ENCODE measurements at regions not wholly inside any gene's neighbourhood (a gene's known extent, or its start where the extent isn't known, plus 50 kb on each side); places are given as distances from the start of the nearest gene placed in this dataset.
"Not testable (repeated sequence)": the region's sequence is repeated elsewhere in the genome, so short reads cannot be mapped to it uniquely, and the experiment has no call there.

GRCh38 chr20:54324652-54325285 lies 116.9 kb downstream of the PFDN4 start:
- peak; percentile 33 to 47 for ATAC-seq

- no peak for ATAC-seq
Observed at GRCh38 chr20:54335299-54335698, 127.4 kb downstream of the PFDN4 start.

DNA sequence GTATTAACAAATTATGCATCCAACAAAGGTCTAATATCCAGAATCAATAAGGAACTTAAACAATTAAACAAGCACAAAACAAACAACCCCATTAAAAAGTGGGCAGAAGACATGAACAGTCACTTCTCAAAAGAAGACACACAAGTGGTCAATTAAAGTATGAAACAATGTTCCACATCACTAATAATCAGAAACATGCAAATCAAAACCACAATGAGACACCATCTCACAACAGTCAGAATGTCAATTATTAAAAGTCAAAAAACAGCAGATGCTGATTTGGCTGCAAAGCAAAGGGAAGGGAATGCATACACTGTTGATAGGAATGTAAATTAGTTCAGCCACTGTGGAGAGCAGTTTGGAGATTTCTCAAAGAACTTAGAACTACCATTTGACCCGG lies 129.3 kb downstream of the PFDN4 start:
- no peak for ATAC-seq

- ATAC-seq, result no peak
Observed at GRCh38 chr20:54339093-54339492, 131.2 kb downstream of the PFDN4 start.

- no peak for ATAC-seq
Observed at GRCh38 chr20:54340206-54340605, 132.3 kb downstream of the PFDN4 start.

DNA sequence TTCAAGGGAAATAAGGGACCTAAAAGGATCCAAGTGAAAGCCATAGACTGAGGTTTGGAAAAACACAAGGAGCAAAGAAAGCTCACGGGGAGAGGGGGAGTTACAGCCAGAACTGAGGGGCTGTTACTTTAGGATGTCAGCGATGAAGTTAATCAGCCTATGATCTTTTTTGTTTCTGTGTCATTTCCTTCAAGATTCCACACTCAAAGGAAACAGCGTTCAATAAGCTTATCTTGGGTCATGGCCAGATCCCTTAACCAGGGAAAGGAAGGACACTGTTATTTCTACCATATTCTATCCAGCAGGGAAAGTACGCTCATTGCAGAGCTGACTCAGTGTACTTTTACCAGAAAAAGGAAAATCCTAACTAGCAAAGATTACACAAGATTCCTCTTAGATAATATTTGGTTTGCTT lies 132.8 kb downstream of the PFDN4 start:
- no peak for ATAC-seq

- no peak for ATAC-seq
Observed at GRCh38 chr20:54342258-54342920, 133.0 kb upstream of the DOK5 start.

DNA sequence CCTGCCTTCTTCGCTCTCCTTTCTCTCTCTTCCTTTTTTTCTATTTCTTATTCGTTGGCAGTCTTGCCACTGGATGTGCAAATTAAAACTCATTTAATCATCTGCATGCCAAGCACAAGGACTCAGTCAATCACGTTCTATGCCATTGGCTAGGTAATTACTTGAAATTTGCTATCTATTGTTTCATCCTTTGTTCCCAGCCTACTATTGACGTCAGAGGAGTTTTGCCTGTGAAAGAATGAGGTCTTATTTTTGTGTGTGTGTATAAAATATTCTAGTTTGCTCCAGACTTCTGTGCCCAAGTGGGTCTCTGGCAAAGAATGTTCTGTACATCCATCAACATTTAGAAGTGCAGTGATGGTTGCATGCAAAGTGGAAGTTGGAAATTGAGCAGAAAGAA lies 132.3 kb upstream of the DOK5 start:
- ATAC-seq, result no peak

GRCh38 chr20:54343634-54344033 lies 131.8 kb upstream of the DOK5 start:
- no peak for ATAC-seq

GRCh38 chr20:54344832-54345231 lies 130.6 kb upstream of the DOK5 start:
- no peak for ATAC-seq

DNA sequence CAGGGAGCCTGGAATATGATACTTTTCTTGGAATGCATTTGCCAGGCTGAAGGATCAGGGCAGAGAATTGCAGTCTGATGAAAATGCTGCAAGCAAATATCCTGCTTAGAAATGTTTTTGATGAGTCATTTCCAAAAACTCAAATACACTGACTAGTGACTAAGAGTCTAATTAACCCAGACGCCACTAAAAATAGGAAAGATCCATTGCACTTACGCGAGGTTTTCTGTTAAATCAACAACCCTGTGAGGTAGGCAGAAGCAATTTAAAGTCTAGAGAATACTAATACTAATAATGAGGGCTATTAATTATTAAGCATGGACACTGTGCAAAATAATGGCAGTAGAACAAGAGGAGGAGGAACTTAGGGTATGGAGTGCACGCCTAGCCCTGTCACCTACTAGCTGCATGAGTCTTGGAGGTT lies 130.1 kb upstream of the DOK5 start:
- ATAC-seq, result no peak

- no peak for ATAC-seq
Observed at GRCh38 chr20:54345821-54346220, 129.6 kb upstream of the DOK5 start.

- no peak for ATAC-seq
Observed at GRCh38 chr20:54346276-54346675, 129.1 kb upstream of the DOK5 start.

DNA sequence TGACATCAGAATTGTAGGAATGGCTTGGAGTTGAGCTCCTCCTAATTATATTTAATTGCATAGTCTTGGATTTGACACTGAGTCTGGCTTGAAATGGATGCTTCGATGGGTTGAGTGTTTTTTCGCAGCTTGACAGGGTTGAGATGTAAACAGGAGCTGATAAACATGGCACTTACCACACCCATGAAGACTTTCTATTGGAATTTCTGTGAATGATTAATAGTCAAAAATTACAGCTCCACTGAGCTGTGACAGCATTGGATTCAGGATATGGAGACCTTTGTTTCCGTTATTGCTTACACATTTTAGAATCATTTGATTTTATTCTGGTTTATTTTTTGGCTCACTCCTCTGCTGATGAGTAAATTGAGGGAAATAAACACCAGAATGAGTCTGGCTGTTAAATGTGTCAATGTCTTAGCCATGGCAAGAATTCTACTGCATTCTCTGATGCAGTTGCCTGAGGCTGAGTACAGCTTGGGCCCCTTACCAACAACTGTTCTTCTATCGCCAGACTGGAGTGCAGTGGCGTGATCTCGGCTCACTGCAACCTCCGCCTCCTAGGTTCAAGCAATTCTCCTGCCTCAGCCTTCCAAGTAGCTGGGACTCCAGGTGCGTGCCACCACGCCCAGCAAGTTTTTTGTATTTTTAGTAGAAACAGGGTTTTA lies 128.1 kb upstream of the DOK5 start:
- no peak for ATAC-seq

DNA sequence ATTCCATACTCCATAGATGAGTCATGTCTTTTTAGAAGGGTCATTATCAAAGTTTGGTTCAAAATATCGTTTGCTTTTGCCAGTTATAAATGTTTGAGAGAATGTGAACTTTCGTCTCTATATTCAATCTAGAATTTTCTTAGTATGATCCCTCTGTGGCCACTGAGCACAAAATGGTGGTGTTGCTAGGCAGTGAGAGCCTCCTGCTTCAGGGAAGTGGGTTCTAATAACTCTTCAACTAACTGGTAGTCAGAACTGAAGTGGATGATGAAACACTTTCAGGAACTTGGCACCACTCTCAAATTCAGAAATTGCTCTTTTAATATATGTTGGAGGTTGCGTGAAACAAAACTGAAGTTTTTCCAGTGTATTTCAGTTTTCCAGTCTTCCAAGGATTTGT lies 125.0 kb upstream of the DOK5 start:
- ATAC-seq, result no peak

DNA sequence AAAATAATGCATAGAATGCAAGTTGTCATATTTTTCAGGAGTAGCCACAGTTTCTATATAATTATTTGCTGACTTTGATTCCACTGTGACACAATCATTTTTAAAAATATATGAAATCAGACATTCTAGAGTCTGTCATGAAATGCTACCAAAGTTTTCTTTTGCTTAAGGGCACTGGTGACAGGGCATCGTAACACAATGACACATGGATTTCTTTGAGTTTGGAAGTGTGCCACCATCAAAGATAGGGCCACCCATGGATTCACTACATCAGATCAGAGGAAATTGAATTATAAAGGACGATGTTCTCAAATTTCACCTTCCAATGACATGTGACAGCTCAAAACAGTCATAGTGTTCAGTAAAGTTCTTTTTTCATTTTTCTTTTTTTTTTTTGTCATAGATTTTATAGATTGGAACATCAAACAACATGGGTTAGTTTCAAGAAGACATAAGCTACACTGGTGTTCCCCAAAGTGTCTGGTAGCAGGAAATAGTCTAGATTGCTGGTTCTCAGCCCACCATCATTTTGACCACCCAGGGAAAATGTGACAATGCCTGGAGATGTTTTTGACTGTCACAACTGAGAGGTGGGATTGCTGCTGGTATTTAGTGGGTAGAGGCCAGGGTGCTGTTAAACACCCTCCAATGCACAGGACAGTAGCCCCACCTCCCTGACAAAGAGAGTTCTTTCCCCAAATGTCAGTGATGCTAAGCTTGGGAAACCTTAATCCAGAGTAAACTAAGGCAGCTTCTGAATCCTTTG lies 123.8 kb upstream of the DOK5 start:
- no peak for ATAC-seq

- ATAC-seq, result not testable (repeated sequence)
Observed at GRCh38 chr20:54352541-54352940, 122.9 kb upstream of the DOK5 start.

- ATAC-seq, result no peak
Observed at GRCh38 chr20:54353292-54353691, 122.1 kb upstream of the DOK5 start.

GRCh38 chr20:54355631-54356280 lies 119.6 kb upstream of the DOK5 start:
- no peak for ATAC-seq

DNA sequence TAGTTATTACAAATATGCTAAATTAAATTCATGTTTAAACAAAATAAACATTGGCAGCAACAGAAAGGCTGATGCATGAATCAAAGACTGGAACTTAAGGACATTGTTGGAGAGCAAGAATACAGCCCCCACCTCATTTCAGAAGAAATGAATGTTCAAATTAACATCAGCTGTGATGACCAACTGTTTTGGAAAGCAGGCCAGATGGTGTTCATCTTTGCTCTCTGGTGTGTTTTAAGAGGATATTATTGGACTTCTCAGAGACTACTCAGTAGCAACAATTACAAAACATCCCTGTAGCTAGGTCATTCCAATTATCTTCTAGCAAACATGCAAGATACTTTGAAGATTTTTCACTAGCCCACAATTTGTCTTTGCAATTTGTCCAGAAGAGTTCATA lies 118.6 kb upstream of the DOK5 start:
- ATAC-seq, result no peak

- no peak for ATAC-seq
Observed at GRCh38 chr20:54361475-54361874, 113.9 kb upstream of the DOK5 start.

DNA sequence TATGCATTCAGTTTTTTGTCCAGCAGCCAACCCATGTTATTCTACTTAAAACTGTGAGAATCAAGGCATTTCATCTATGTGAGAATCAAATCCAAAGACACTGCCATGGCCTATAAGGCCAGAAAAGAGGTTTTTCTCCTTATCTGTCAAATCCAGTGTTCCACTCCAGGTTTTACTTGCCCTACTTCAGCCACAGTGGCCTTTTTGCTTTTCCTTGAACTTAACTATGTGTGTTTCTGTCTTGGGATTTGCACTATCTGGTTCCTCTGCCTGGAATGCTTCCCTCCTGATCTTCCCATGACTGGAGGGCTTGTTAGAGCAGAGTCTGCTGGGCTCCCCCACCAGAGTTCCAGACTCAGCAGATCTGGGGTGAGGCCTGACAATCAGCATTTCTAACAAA lies 113.1 kb upstream of the DOK5 start:
- no peak for ATAC-seq

GRCh38 chr20:54364365-54364764 lies 111.0 kb upstream of the DOK5 start:
- ATAC-seq, result no peak
